ENCODE measurements at regions not wholly inside any gene's neighbourhood (a gene's known extent, or its start where the extent isn't known, plus 50 kb on each side); places are given as distances from the start of the nearest gene placed in this dataset.

DNA sequence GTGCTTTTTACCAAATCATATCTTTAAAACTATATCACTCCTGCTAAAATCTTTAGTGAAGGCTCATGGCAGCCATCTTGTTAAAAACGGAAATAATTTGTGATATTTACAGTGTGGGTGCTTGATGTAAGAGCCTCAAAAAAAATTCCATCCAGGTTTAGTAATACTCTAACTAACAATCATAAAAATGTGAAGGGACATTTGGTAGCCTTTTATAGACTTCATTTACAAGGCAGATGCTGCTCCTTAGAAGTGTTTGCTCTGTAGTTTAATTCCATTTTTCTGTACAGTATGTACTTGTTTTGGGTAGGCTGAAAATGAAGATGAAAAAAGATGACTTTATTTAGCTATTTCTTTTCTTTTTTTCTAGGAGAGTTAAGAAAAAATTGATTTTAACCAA is 525.0 kb downstream of the ZEB2 start:
- TF ChIP-seq, protein P1, sequence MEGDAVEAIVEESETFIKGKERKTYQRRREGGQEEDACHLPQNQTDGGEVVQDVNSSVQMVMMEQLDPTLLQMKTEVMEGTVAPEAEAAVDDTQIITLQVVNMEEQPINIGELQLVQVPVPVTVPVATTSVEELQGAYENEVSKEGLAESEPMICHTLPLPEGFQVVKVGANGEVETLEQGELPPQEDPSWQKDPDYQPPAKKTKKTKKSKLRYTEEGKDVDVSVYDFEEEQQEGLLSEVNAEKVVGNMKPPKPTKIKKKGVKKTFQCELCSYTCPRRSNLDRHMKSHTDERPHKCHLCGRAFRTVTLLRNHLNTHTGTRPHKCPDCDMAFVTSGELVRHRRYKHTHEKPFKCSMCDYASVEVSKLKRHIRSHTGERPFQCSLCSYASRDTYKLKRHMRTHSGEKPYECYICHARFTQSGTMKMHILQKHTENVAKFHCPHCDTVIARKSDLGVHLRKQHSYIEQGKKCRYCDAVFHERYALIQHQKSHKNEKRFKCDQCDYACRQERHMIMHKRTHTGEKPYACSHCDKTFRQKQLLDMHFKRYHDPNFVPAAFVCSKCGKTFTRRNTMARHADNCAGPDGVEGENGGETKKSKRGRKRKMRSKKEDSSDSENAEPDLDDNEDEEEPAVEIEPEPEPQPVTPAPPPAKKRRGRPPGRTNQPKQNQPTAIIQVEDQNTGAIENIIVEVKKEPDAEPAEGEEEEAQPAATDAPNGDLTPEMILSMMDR (IDR thresholded peaks at IDR 0.05): no peak
- TF ChIP-seq POLR2A (IDR thresholded peaks at IDR 0.05): no peak
